IPS-11a (cell line): ENCODE measurements at regions not wholly inside any gene's neighbourhood (a gene's known extent, or its start where the extent isn't known, plus 50 kb on each side); places are given as distances from the start of the nearest gene placed in this dataset.

Experiments used
- H3K4me3 ChIP-seq: one replicate; pipeline ENCODE4 v1.5.1; 2013; ENCODE audit warnings: low read depth, low read length, control low read depth

DNA sequence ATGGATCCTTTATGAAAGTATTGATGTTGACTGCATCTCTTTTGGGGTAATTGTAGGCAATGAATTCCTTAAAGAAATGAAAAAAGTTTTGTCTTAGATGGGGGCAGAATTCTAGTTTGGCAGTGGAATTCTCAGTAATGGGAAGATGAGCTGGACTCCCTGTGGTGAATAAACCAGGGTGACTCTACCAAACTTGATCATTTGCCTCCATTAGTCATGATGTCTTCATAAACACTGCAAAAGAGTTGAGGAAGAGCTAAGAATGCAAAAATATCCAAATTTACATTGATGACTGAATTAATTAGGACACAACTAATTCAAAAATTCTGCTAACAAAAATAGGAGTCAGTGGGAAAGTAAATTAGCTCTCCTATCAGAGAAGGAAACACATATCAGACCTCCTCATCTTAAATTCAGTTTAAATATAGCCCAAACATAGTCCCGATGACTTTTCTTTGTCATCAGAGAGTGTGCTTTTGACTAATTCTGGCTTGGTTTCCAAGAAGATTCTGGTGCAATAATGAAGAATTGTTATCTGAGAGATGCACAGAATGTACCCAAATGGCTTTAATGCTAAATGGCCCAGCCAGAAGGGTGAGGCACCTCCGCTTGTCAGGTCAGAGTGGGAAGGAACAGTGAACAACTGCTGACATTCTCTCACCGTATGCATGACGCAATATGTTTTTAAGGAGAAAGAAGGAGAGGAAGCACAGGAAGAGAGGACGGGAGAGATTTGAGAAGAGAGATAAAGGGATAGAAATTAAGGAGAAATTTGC is 525.1 kb downstream of the LMO4 start:
- H3K4me3 ChIP-seq: no peak overlapping the region

DNA sequence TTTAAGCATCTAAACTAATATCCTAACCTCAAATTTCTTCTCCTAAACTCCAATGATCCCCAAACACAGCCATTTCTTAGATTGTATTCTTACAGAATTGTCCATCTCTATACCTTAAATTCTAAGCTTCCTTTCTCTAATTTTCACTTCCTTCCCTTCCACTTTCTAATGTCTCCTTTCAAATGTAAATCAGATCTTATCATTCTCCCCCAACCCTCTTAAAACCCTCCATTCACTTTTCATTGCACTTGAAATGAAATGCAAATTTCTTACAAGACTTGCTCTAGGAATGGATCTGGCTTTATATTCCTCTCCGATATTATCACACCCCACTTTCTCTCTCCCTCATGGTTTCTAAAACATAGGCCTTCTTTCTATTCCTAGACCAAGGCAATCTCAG is 534.6 kb downstream of the LMO4 start:
- H3K4me3 ChIP-seq: no peak overlapping the region

DNA sequence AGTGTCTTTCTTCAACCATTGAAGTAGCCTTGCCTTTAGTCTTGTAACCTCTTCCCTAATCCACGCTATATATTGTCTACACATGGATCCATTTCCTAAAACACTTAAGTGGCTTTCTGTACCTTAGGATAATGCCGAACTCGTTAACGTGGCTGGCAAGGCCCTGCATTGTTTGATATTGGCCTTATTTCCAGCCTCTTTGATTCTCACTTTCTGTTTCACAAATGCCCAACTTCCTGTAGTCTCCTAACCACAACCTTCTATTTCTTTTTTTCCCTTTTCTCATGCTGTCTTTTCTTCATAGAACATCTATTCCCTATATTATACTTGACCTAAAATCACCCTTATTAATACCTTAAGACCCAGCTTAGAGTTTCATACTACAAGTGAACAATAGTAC is 536.0 kb downstream of the LMO4 start:
- H3K4me3 ChIP-seq: no peak overlapping the region

DNA sequence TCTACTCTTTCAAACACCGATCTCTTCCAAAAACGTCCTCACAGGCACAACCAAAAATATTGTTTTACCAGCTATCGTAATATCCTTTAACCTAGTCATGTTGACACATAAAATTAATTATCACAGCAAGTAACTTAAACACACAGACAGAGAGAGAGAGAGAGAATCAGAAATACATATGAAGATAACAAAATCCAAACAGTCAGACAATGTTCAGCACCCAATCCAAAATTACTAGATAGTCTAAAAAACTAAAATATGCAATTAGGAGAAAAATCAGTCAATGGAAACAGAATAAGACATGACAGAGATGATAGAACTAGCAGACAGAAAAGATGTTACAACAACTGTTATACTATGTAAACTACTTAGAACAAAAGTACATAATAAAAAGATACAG is 537.7 kb downstream of the LMO4 start:
- H3K4me3 ChIP-seq: no peak overlapping the region

DNA sequence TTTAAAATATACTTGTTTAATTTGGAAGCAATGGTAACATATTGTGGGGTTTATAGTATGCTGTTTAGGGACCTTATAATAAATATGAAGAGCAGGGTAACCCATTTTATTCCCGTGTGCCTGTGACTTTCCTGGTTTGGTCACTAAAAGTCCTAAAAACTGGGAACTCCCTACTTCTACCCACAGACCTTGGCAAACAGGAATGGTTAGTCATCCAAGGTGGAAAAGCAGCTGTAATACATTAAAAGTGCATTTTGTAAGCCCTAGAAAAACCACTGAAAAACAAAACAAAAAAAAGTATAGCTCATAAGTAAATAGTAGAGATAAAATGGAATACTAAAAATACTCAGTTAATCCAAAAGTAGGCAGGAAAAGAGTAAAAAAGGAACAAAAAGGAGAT is 538.9 kb downstream of the LMO4 start:
- H3K4me3 ChIP-seq: no peak overlapping the region

DNA sequence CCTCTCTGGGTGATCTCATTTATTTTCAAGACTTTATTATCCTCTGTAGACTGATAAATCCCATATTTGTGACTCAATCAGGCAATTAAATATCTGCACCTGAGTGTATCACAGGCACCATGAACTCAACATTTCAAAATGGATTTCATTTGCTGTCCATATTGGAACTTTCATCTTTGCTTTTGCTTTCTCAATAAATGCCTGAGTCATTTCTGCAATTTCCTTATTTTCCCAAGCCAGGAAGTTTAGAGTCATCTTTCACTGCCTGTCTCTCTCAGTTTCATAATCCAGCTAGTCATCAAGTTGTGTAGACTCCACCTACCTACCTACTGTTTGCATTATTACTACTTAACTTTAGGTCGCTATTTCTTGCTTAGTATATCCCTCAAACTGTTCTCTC is 540.9 kb downstream of the LMO4 start:
- H3K4me3 ChIP-seq: no peak overlapping the region

DNA sequence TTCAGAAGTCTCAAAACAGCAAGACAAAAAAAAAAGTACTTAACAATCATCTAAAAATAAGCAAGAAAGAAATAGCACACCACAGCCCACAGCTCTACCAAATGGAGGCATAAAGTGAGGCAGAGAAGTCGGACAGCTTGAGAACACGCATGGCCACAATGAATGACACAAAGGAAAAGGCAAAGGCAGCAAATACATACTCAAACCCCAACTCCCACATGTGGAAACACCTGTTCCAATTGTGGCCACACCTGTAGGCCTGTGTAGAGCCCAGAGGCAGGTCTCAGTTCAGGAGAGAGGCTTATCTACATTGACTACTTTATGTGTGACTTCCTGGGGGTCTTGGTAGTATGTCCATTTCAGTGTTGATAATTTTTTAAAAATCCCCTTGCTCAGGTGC is 543.5 kb downstream of the LMO4 start:
- H3K4me3 ChIP-seq: no peak overlapping the region

DNA sequence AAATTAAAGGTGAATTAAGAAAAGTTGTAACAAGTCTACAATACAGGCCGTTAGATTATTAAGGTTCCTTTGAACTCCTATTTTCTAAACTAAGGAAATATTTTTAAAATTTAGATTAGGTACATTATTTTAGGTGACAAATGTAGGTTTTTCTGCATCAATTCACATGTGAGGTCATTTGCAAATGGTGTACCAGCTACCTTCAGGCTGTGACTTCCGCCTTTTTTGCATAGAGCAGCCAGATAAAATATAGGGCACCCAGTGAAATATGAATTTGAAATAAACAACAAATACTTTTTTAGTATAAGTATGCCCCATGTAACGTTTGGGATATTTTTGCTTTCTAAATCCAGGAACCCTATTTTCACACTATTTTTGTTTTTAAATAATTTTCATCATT is 544.0 kb downstream of the LMO4 start:
- H3K4me3 ChIP-seq: no peak overlapping the region

DNA sequence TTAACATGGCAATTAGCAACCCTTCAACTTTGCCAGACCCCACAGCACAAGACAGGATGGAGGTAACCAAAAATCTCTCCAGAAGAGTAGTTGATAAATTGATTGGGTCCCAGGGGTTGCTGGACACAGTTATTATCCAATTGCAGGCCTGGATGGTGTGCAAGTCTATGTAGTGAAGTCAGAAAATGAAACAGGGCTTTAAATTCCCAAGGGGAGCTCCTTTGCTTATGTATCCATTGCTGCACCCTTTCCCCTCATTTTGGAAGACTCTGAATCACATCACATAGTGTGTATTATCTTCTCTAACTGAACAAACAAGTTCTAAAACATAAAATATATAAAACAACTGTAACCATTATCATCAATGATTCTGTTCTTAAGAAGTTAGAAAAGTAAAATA is 550.2 kb downstream of the LMO4 start:
- no peak overlapping the region for H3K4me3 ChIP-seq

DNA sequence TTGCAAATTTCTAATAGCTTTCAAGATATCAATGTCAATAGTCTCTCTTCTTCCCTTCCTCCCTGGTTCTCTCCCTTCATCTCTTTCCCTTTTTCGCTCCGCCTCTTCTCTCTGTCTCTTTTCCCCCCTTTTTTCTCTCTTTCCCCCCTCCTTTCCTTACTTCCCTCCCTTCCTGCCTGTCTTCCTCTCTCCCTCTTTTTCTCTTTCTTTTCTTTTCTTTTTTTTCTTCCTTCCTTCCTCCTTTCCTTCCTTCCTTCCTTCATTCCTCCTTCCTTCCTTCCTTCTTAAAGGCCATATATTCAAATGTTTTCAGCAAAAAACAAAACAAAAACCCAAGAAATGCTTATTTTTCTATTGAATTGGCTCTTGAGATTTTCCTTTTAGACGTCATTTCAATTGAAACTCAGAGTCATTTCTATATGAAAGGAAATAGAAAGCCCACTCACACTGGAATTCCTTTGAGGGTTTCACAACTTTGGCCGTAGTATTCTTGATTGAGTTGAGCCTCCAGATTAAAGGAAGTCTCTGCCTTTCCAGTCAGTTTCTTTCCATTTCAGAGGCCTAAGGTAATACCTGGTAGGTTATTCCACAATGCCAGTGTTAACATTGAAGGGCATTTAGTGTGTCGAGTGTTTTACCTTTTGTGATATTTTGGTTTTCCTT is 551.5 kb downstream of the LMO4 start:
- H3K4me3 ChIP-seq: no peak overlapping the region

DNA sequence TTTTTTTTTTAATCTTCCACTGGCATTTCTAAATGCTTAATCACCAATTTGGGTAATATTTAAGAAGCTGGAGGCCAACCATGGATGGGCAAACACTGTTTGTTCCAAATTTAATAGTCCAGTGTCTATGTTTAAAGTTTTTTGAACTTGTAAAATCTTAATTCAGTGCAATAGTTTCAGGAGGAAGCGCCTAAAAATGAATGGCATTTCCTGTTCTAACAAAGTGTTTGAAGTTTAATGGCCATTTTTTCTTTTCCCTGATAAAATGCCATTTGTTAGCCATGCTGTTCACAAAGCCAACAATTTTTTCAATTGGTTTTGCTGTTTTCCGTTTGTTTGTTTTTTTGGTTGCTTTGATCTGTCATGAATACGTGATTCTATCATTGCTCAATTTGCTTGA is 552.1 kb downstream of the LMO4 start:
- H3K4me3 ChIP-seq: no peak overlapping the region

DNA sequence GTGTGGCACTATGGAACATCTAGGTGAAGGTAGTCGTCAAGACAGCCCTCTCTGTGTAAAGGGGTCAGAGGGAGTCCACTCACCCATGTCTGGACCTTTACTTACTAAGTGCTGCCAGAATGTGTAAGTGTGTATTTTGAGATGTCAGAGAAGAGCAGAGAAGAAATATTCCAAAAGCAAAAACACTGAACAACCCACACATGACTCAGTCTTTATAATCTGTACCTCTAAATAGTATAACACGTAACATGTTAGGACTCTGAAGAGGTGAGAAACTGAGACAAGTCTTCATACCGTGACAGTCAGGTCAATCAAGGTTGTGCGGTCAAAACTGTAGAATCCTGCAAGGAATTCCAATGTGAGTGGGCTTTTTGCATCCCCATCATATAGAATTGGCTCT is 555.2 kb downstream of the LMO4 start:
- H3K4me3 ChIP-seq: no peak overlapping the region

DNA sequence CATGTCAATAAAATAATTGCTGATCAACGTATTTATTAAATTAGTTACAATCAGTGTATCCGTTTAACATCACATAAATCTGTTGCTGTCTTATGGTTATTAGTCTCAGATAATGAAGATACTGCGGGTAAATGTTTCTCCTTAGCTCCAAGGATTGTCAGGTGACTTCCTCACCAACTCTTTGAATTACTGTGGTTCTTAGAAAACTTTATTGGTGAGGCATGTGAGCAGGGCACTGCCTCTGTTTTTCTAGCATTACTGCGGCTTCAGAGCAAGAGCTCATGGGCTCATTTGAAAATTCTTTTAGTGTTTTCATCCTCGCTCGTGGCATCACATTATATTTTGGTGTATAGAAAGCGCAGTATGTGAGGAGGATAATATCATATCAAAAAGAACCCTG is 555.9 kb downstream of the LMO4 start:
- H3K4me3 ChIP-seq: no peak overlapping the region

DNA sequence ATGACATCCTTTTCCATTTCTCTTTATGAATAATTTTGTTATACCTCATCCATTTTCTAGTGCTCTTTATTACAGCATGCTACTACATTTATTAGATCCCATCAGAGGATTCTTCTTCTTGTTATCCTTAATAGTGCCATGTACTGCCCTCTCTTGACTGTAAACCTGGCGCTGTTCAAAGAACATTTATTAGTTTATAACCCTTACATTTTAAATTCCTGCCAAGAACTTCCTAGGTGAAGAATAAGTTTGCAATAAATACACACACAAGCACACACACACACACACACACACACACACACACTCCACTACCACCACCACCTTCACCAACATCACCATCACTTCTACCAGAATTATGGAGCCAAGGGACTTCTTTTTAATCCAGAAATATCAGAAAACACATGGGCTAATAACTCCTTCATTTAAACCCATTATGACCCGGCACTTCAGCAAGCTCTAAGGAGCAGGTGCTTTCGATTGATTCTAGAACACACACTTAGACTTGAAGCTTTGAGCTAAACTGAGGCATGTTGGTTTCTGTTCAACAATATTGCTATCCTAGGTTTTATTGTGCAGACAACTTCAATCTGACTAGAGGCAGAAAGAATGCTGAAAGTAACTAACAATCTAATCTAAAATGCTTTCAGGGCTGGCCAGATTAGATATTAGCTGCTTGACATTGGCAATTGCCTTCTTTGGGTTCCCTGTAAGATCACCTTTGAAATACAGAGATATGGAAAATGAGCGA is 556.8 kb downstream of the LMO4 start:
- H3K4me3 ChIP-seq: no peak overlapping the region

DNA sequence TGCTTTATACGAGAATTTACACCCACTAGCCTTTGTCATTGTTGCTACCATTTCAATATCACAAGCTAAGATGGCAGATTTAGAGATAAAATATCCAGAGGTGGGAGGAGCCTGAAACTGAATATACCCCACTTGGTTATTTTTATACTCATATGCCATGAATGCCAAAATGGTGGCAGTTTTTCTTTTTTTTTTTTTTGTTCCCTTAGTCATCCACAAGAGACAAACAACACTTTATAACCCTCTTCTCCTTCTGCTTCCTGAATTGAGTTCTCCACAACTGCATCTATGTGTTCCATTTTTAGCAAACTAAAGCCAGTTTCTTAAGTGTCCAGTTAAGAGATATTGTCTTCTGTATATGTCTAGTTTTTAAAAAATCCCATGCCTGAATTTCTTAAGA is 558.4 kb downstream of the LMO4 start:
- H3K4me3 ChIP-seq: no peak overlapping the region

DNA sequence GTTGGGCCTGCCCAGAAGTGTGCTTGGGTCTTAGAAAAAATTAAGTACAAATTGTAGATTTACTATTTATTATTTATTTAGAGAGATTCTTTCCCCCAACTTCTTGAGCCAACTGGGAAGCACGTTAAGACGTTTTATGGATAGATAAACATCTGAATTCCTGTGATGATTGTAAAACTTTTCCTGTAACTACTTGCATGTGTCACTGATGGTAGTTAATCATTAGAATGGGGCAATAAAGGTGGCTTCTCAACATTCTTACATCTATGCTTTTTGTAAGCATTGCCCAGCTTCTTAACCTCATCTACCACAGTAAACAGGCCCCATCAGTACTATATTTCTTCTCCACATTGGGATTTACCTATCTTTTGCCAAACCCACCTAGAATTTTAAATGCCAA is 559.8 kb downstream of the LMO4 start:
- H3K4me3 ChIP-seq: no peak overlapping the region

DNA sequence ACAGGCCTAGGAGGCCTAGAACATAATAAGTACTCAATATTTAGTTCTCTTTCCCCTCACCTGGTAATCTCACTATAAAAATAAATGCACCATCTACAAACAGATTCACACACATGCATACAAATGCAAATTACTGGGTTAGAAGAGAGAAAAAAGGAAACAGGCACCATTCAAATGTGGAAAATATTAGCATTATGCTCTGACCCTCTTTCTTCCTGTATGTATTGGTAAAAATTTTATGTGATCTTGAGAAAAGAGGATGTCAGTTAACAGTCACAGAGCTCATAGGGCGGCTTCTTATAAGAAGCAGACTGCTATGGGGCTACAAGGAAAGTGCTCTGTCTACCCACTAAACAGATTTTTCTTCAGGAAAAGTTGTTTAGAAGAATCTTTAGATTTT is 565.4 kb downstream of the LMO4 start:
- H3K4me3 ChIP-seq: no peak overlapping the region

DNA sequence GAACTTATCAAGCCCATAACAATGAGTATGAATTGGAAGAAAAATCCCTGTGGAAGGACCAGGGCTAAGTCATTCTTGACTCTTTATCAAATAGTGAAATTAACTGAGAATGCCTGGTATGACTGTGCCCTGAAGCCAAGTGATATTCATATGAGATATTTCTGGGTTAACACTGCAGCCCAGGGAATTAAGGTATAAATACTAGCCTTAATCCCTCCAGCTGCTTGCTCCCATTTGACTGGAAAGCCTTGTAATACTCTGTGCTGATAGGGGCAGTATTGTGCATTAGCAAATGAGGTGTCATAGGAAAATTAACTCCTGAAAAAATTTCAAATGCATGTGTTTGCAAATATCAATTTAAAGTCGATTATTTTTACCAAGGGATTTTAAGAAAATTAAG is 568.8 kb downstream of the LMO4 start:
- H3K4me3 ChIP-seq: no peak overlapping the region

DNA sequence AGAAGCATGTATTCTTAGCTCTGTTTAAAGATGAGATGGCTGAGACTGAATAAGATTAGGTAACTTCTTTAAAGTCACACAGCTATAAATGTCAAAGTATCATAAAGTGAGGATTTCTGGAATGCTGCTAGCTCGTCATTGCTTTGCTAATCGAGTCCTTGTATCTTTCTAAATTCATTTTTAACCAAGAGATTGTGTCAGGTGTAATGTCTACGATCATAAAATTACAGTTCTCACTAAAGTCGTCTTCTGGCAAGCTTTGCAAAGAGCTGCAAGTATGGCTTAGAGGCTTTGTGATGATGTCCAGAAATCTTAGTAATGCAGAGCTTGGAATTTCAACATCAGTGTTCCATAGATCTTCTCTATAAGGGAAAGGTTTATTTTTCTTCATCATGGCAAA is 569.8 kb downstream of the LMO4 start:
- H3K4me3 ChIP-seq: no peak overlapping the region

DNA sequence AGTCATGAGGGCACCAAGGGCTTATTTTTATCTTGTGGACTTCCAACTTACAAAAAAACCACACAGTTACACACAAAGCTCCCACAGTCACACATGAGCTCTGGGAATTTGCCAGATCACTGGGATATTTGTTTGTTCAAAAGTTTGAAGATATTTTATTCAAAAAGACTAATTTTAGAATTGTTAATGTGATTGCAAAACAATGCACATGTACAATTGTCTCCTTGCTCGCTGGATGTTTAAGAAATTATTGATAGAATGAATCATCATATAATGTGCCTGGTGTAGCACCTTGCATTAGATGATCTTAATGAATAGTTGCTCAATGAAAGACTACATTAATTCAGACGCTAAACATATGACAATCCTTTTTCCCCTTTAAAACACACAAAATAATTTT is 570.3 kb downstream of the LMO4 start:
- no peak overlapping the region for H3K4me3 ChIP-seq

DNA sequence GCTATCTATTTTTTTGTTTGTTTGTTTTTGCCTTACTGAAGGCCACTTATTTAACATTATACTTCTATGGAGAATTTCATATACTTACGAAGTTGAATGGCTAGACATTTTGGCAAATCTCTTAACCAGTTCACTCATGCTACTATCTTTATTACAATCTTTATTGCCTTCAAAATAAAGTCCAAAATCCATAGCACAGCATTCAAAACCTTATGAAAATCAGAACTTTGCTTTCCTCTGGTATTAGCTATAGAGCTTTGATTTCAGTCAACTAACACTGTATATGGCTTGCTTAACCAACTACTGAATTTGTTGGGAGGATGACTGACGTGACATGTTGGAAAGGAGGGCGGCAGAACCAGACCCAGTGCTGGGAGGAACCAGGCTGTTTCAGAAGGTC is 571.1 kb downstream of the LMO4 start:
- H3K4me3 ChIP-seq: no peak overlapping the region

DNA sequence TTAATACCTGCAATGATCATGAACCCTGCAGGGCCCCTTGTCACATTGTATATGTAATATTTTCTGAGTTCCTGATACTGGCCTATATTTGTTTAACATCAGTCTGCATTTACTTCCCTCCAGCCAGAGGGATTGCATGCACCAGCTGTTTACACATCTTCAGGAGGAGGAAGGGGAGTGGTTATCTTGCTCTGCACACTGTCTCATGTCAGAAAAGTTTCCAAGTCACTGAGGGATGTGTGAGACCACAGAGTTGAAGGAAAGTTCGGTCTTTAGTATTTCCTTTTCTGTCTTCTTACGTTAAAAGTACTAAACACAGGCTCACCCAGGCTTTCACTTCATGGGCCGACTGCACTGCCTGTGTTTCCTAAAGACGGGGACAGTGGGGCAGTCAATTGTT is 574.1 kb downstream of the LMO4 start:
- no peak overlapping the region for H3K4me3 ChIP-seq
